PC-9 (cell line): ENCODE measurements at regions not wholly inside any gene's neighbourhood (a gene's known extent, or its start where the extent isn't known, plus 50 kb on each side); places are given as distances from the start of the nearest gene placed in this dataset.

Experiments
- BruUV-seq: library from RNA; stranded (reverse); fragments of 400-500 nt; replicated peaks from 2 replicates; lab custom pipeline; 2021; lab: Mats Ljungman, UMichigan
- CTCF ChIA-PET: fragments of 300-600 bp; sonication (Branson Sonifier 250); formaldehyde crosslinking; loops from one replicate; lab custom pipeline; 2022; ENCODE audit warnings: antibody characterized with exemption; lab: Charles Lee
- POLR2A ChIA-PET: fragments of 300-600 bp; sonication (Branson Sonifier 250); formaldehyde crosslinking; loops from one replicate; lab custom pipeline; 2022; ENCODE audit warnings: antibody characterized with exemption; ENCODE audit not compliant: unreplicated experiment; lab: Charles Lee
- DNase-seq, 2 experiments: peaks; one replicate each; pipeline versions ENCODE4 v3.0.0 to v3.0.0-alpha.2; 2015 to 2022; ENCODE audit warnings: mixed read lengths in 1 of 2
- H2AFZ ChIP-seq: fragments of 200-600 bp; sonication (generic); 2 replicates; pipeline ENCODE4 v1.8.1; 2017; ENCODE audit warnings: antibody characterized with exemption
- H3F3A ChIP-seq: fragments of 200-600 bp; sonication (generic); 2 replicates; pipeline ENCODE4 v1.8.1; 2017; ENCODE audit warnings: antibody characterized with exemption, mild to moderate bottlenecking, low read depth; ENCODE audit not compliant: insufficient read depth
- H3K27ac ChIP-seq: fragments of 200-600 bp; sonication (generic); 2 replicates; pipeline ENCODE4 v1.6.1; 2016; ENCODE audit warnings: mixed run types
- H3K27me3 ChIP-seq: fragments of 200-600 bp; sonication (generic); 2 replicates; pipeline ENCODE4 v1.6.1; 2016; ENCODE audit warnings: low read depth, mixed run types; ENCODE audit not compliant: insufficient read depth
- H3K36me3 ChIP-seq: fragments of 200-600 bp; sonication (generic); 2 replicates; pipeline ENCODE4 v1.6.1; 2016; ENCODE audit warnings: low read depth, mixed run types
- H3K4me1 ChIP-seq: fragments of 200-600 bp; sonication (generic); replicated peaks from 2 replicates; pipeline ENCODE4 v1.6.1; 2016; ENCODE audit warnings: mixed run types; ENCODE audit not compliant: insufficient read depth
- H3K4me2 ChIP-seq: fragments of 200-600 bp; sonication (generic); 2 replicates; pipeline ENCODE4 v1.6.1; 2017; ENCODE audit warnings: mixed run types
- H3K4me3 ChIP-seq: fragments of 200-600 bp; sonication (generic); 2 replicates; pipeline ENCODE4 v1.6.1; 2016; ENCODE audit warnings: mixed run types
- H3K79me2 ChIP-seq: fragments of 200-600 bp; sonication (generic); 2 replicates; pipeline ENCODE4 v1.6.1; 2017; ENCODE audit warnings: low read depth, mixed run types
- H3K9me2 ChIP-seq: fragments of 200-600 bp; sonication (generic); 2 replicates; pipeline ENCODE4 v1.8.1; 2017; ENCODE audit warnings: mild to moderate bottlenecking; ENCODE audit not compliant: insufficient read depth
- H3K9me3 ChIP-seq: fragments of 200-600 bp; sonication (generic); 2 replicates; pipeline ENCODE4 v1.8.1; 2016; ENCODE audit warnings: low read depth; ENCODE audit not compliant: insufficient read depth
- H4K20me1 ChIP-seq: fragments of 200-600 bp; sonication (generic); 2 replicates; pipeline ENCODE4 v1.8.1; 2017; ENCODE audit not compliant: insufficient read depth
- CTCF ChIP-seq: fragments of 200-600 bp; sonication (generic); conservative IDR thresholded peaks from 2 replicates; pipeline ENCODE4 v1.6.1; 2017; ENCODE audit warnings: mixed run types, antibody characterized with exemption, mild to moderate bottlenecking, moderate library complexity
- EZH2 ChIP-seq: fragments of 200-600 bp; sonication (generic); IDR thresholded peaks from 2 replicates; pipeline ENCODE4 v1.8.0; 2017; ENCODE audit warnings: antibody characterized with exemption, low read depth
- intact Hi-C: fragments of 100-400 bp; cut with micrococcal nuclease; formaldehyde crosslinking; loops from one replicate; pipeline ENCODE4 v1.10.0; 2022; ENCODE audit not compliant: unreplicated experiment

- Histone ChIP-seq H3K36me3 (no peaks in the 10 kb centered on the region), H3K4me1 (no peaks in the 10 kb centered on the region), H2AFZ (no peak overlapping the region), H3K4me2 (no peak overlapping the region), H3K9me3 (peaks cover 14% of the 10 kb centered on the region; the same call in 1 of the 2 replicates), H4K20me1 (no peaks in the 10 kb centered on the region), H3K27ac (no peak overlapping the region), H3K79me2 (no peaks in the 10 kb centered on the region), H3F3A (no peaks in the 10 kb centered on the region), H3K4me3 (no peak overlapping the region), H3K27me3 (no peaks in the 10 kb centered on the region), H3K9me2 (no peaks in the 10 kb centered on the region)
- CTCF ChIA-PET: no interaction called here
- POLR2A ChIA-PET: no interaction called here
- intact Hi-C loops: no loop called here
- no peak for DNase-seq
- TF ChIP-seq EZH2: no peak
- TF ChIP-seq CTCF: no peak
- BruUV-seq: no TSS peak
These were observed 237.5 kb upstream of the ADRA1B start for GRCh38 chr5:159678657-159679392.

GRCh38 chr5:159680095-159680494 lies 236.2 kb upstream of the ADRA1B start:
- no peak for DNase-seq
- TF ChIP-seq EZH2 (no peak), CTCF (no peak)
- H3K4me3 ChIP-seq: no peak overlapping the region
- H3K4me1 ChIP-seq: no peaks in the 10 kb centered on the region
- H2AFZ ChIP-seq: no peak overlapping the region
- H4K20me1 ChIP-seq: no peaks in the 10 kb centered on the region
- no peaks in the 10 kb centered on the region for H3K9me2 ChIP-seq
- no peaks in the 10 kb centered on the region for H3F3A ChIP-seq
- no peak overlapping the region for H3K4me2 ChIP-seq
- no peaks in the 10 kb centered on the region for H3K79me2 ChIP-seq
- no peaks in the 10 kb centered on the region for H3K36me3 ChIP-seq
- no peak overlapping the region for H3K27ac ChIP-seq
- POLR2A ChIA-PET: no interaction called here
- BruUV-seq: no TSS peak
- H3K27me3 ChIP-seq: no peaks in the 10 kb centered on the region
- intact Hi-C loops: no loop called here
- peaks cover 14% of the 10 kb centered on the region; the same call in 1 of the 2 replicates for H3K9me3 ChIP-seq
- CTCF ChIA-PET: no interaction called here

- no peak for DNase-seq
- CTCF ChIA-PET: no interaction called here
- Histone ChIP-seq H3K36me3 (no peaks in the 10 kb centered on the region), H3K4me1 (no peaks in the 10 kb centered on the region), H3F3A (no peaks in the 10 kb centered on the region), H3K4me3 (no peak overlapping the region), H3K9me3 (peaks cover 14% of the 10 kb centered on the region; the same call in 1 of the 2 replicates), H3K9me2 (no peaks in the 10 kb centered on the region), H2AFZ (no peak overlapping the region), H3K27ac (no peak overlapping the region), H3K79me2 (no peaks in the 10 kb centered on the region), H4K20me1 (no peaks in the 10 kb centered on the region), H3K4me2 (no peak overlapping the region), H3K27me3 (no peaks in the 10 kb centered on the region)
- BruUV-seq: no TSS peak
- intact Hi-C loops: no loop called here
- TF ChIP-seq EZH2 (no peak), CTCF (no peak)
- POLR2A ChIA-PET: no interaction called here
These were observed 234.6 kb upstream of the ADRA1B start for GRCh38 chr5:159681661-159682060.
